ENCODE measurements at regions not wholly inside any gene's neighbourhood (a gene's known extent, or its start where the extent isn't known, plus 50 kb on each side); places are given as distances from the start of the nearest gene placed in this dataset.

DNA sequence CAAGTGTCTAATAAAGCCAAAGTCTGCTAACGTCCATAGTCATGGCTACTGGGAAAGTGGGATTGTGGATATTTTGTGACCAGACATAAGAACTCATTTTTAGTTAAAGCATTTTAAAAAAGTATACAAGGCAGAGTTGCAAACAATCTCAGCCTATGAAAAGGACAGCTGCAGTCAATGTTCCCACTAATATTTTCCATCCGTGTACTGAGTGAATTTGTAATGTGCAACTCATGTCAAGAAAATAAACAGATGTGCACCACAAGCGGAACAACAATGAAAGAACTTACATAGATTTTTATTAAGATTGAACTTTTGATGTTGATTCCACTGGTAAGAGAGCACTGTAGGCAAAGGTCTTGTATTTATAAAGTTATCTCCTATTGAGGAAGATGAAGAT, 231.3 kb upstream of the SEMA6D start:
- Histone ChIP-seq H3K4me2 (ENCODE audit: insufficient read depth in 1 of 2, low read depth in 2 of 2, low read length in 2 of 2) (no peak overlapping the region), H2AK5ac (ENCODE audit: low read depth, low read length) (no peak overlapping the region), H2BK20ac (ENCODE audit: low read length) (no peak overlapping the region), H4K91ac (replicated peaks; ENCODE audit: insufficient read length, low read length) (no peak overlapping the region), H4K5ac (ENCODE audit: insufficient read length, low read depth, low read length) (no peak overlapping the region), H3K27ac (ENCODE audit: low read depth, low read length) (no peak overlapping the region), H3K18ac (ENCODE audit: extremely low read depth, low read length) (no peak overlapping the region), H4K20me1 (replicated peaks in 1 of 2; ENCODE audit: control insufficient read depth in 1 of 2, insufficient read depth in 2 of 2, low read length in 2 of 2) (no peaks in the 10 kb centered on the region), H3K9ac (replicated peaks in 1 of 4; ENCODE audit: extremely low read depth in 1 of 4, low read depth in 3 of 4, low read length in 3 of 4) (no peak overlapping the region), H3K4me3 (ENCODE audit: extremely low read depth in 1 of 4, insufficient read depth in 2 of 4, low read depth in 3 of 4, low read length in 4 of 4) (no peak overlapping the region), H2BK5ac (ENCODE audit: low read depth, low read length) (no peak overlapping the region), H2BK12ac (ENCODE audit: low read depth, low read length) (no peak overlapping the region), H2AFZ (ENCODE audit: low read length) (no peak overlapping the region), H3K23me2 (ENCODE audit: low read depth, low read length) (no peaks in the 10 kb centered on the region), H2BK15ac (ENCODE audit: low read length) (no peak overlapping the region), H3K14ac (ENCODE audit: insufficient read length) (no peak overlapping the region), H3K79me2 (ENCODE audit: control insufficient read depth in 1 of 2, insufficient read depth in 2 of 2, low read length in 2 of 2) (no peaks in the 10 kb centered on the region), H4K8ac (ENCODE audit: extremely low read depth, insufficient read depth, low read length) (no peak overlapping the region), H3K9me3 (ENCODE audit: insufficient read depth in 2 of 2, low read depth in 1 of 2, low read length in 1 of 2) (no peaks in the 10 kb centered on the region), H3K23ac (ENCODE audit: insufficient read length) (no peak overlapping the region), H3K4ac (replicated peaks; ENCODE audit: insufficient read length, low read depth, low read length) (no peak overlapping the region), H3K4me1 (replicated peaks in 1 of 4; ENCODE audit: control insufficient read depth in 3 of 4, insufficient read depth in 4 of 4, low read length in 3 of 4) (no peaks in the 10 kb centered on the region), H2BK120ac (replicated peaks; ENCODE audit: low read depth, low read length) (no peak overlapping the region), H3K27me3 (replicated peaks in 1 of 4; ENCODE audit: control insufficient read depth in 3 of 4, extremely low read depth in 1 of 4, insufficient read depth in 3 of 4, low read length in 3 of 4) (no peaks in the 10 kb centered on the region), H3K36me3 (ENCODE audit: control insufficient read depth in 2 of 4, insufficient read depth in 4 of 4, low read length in 3 of 4) (no peaks in the 10 kb centered on the region), H3K79me1 (ENCODE audit: low read depth, low read length) (no peaks in the 10 kb centered on the region), H3K56ac (replicated peaks; ENCODE audit: insufficient read length, low read depth, low read length) (no peak overlapping the region)
- CTCF ChIA-PET (ENCODE audit: partially characterized antibody): interaction anchor here (1.1 kb wide), 2 partner anchors 11 to 15 kb away, joined by 3 to 6 read pairs; no protein-coding TSS in a partner anchor
- WGBS, 2 experiments (ENCODE audit: extremely low coverage in 1 of 2, insufficient coverage in 1 of 2, insufficient read length in 1 of 2, insufficient replicate concordance in 2 of 2, low coverage in 1 of 2, low lambda C conversion rate in 2 of 2, missing lambda C conversion rate in 1 of 2): 90% methylated on average over 3 of the region's 3 CpGs; no CpG with 5 or more reads in 1 of the 2 experiments
- DNase-seq (ENCODE audit: low read depth in 1 of 2, low spot score in 2 of 2): no peak
- no peak for FAIRE-seq
- POLR2A ChIA-PET (ENCODE audit: partially characterized antibody): no interaction called here
- no peak for TF ChIP-seq CBX5 (IDR thresholded peaks at IDR 0.05; ENCODE audit: low read depth, low read length)
- no peak for TF ChIP-seq POLR2A (IDR thresholded peaks at IDR 0.05; ENCODE audit: control extremely low read depth in 1 of 2, low read depth in 2 of 2, low read length in 2 of 2)
- TF ChIP-seq PHF8 (conservative IDR thresholded peaks at IDR 0.05; ENCODE audit: low read depth, low read length): no peak
- no peak for TF ChIP-seq TCF12 (IDR thresholded peaks at IDR 0.05; ENCODE audit: low read depth, low read length)
- TF ChIP-seq, protein P1, sequence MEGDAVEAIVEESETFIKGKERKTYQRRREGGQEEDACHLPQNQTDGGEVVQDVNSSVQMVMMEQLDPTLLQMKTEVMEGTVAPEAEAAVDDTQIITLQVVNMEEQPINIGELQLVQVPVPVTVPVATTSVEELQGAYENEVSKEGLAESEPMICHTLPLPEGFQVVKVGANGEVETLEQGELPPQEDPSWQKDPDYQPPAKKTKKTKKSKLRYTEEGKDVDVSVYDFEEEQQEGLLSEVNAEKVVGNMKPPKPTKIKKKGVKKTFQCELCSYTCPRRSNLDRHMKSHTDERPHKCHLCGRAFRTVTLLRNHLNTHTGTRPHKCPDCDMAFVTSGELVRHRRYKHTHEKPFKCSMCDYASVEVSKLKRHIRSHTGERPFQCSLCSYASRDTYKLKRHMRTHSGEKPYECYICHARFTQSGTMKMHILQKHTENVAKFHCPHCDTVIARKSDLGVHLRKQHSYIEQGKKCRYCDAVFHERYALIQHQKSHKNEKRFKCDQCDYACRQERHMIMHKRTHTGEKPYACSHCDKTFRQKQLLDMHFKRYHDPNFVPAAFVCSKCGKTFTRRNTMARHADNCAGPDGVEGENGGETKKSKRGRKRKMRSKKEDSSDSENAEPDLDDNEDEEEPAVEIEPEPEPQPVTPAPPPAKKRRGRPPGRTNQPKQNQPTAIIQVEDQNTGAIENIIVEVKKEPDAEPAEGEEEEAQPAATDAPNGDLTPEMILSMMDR (IDR thresholded peaks at IDR 0.05; ENCODE audit: control extremely low read depth in 1 of 3, insufficient read depth in 1 of 3, low read depth in 1 of 3, low read length in 3 of 3): no peak
- TF ChIP-seq SIX5 (IDR thresholded peaks at IDR 0.05; ENCODE audit: low read depth, low read length): no peak
- TF ChIP-seq TAF1 (IDR thresholded peaks at IDR 0.05; ENCODE audit: low read depth, low read length): no peak
- TF ChIP-seq, protein P2, sequence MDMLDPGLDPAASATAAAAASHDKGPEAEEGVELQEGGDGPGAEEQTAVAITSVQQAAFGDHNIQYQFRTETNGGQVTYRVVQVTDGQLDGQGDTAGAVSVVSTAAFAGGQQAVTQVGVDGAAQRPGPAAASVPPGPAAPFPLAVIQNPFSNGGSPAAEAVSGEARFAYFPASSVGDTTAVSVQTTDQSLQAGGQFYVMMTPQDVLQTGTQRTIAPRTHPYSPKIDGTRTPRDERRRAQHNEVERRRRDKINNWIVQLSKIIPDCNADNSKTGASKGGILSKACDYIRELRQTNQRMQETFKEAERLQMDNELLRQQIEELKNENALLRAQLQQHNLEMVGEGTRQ (IDR thresholded peaks at IDR 0.05; ENCODE audit: low read length): no peak
- no peak for TF ChIP-seq SIN3A (conservative IDR thresholded peaks at IDR 0.05 in 1 of 2, IDR thresholded peaks at IDR 0.05 in 1 of 2; ENCODE audit: low read depth in 1 of 2, low read length in 2 of 2)
- TF ChIP-seq POU5F1 (IDR thresholded peaks at IDR 0.05; ENCODE audit: low read depth, low read length): no peak

Measured in H1 (cell line).